ENCODE measurements at regions not wholly inside any gene's neighbourhood (a gene's known extent, or its start where the extent isn't known, plus 50 kb on each side); places are given as distances from the start of the nearest gene placed in this dataset.

GRCh38 chrX:125503769-125504168 lies 184.1 kb downstream of the TEX13C start:
- intact Hi-C loops (cut with DNase I), result no loop called here
- no peak for TF ChIP-seq CTCF (IDR thresholded peaks at IDR 0.05)
- Histone ChIP-seq H3K27ac (no peak overlapping the region), H3K9me3 (no peaks in the 10 kb centered on the region), H3K4me3 (no peak overlapping the region), H3K4me1 (no peaks in the 10 kb centered on the region), H3K27me3 (ENCODE audit: low read depth) (no peaks in the 10 kb centered on the region), H3K36me3 (no peaks in the 10 kb centered on the region)
- ATAC-seq (no peak), DNase-seq (no peak)

- TF ChIP-seq CTCF (IDR thresholded peaks at IDR 0.05), result no peak
- DNase-seq (no peak), ATAC-seq (no peak)
- no peak overlapping the region for H3K4me3 ChIP-seq
- H3K27me3 ChIP-seq (ENCODE audit: low read depth), result no peaks in the 10 kb centered on the region
- H3K4me1 ChIP-seq, result no peaks in the 10 kb centered on the region
- H3K36me3 ChIP-seq, result no peaks in the 10 kb centered on the region
- no peak overlapping the region for H3K27ac ChIP-seq
- H3K9me3 ChIP-seq, result no peaks in the 10 kb centered on the region
- intact Hi-C loops (cut with DNase I), result no loop called here
Measured at GRCh38 chrX:125505207-125505606, 185.5 kb downstream of the TEX13C start.

GRCh38 chrX:125507119-125507518 lies 187.4 kb downstream of the TEX13C start:
- Histone ChIP-seq H3K4me3 (no peak overlapping the region), H3K27me3 (ENCODE audit: low read depth) (no peaks in the 10 kb centered on the region), H3K36me3 (no peaks in the 10 kb centered on the region), H3K4me1 (no peaks in the 10 kb centered on the region), H3K27ac (no peak overlapping the region), H3K9me3 (no peaks in the 10 kb centered on the region)
- intact Hi-C loops (cut with DNase I), result no loop called here
- no peak for TF ChIP-seq CTCF (IDR thresholded peaks at IDR 0.05)
- ATAC-seq (no peak), DNase-seq (no peak)

GRCh38 chrX:125520029-125520428 lies 200.4 kb downstream of the TEX13C start:
- Histone ChIP-seq H3K27ac (no peak overlapping the region), H3K27me3 (ENCODE audit: low read depth) (no peaks in the 10 kb centered on the region), H3K4me1 (no peaks in the 10 kb centered on the region), H3K36me3 (no peaks in the 10 kb centered on the region), H3K9me3 (no peaks in the 10 kb centered on the region), H3K4me3 (no peak overlapping the region)
- ATAC-seq (no peak), DNase-seq (no peak)
- TF ChIP-seq CTCF (IDR thresholded peaks at IDR 0.05), result no peak
- intact Hi-C loops (cut with DNase I), result no loop called here

- Histone ChIP-seq H3K4me1 (no peaks in the 10 kb centered on the region), H3K36me3 (no peaks in the 10 kb centered on the region), H3K27ac (no peak overlapping the region), H3K9me3 (no peaks in the 10 kb centered on the region), H3K4me3 (no peak overlapping the region), H3K27me3 (ENCODE audit: low read depth) (no peaks in the 10 kb centered on the region)
- DNase-seq (no peak), ATAC-seq (no peak)
- intact Hi-C loops (cut with DNase I), result no loop called here
- TF ChIP-seq CTCF (IDR thresholded peaks at IDR 0.05), result no peak
Measured at GRCh38 chrX:125522752-125523151, 203.1 kb downstream of the TEX13C start.

Measured in lower lobe of right lung (tissue), 2 donors.